ENCODE measurements at regions not wholly inside any gene's neighbourhood (a gene's known extent, or its start where the extent isn't known, plus 50 kb on each side); places are given as distances from the start of the nearest gene placed in this dataset.

GRCh38 chr6:130314271-130314670 lies 51.5 kb upstream of the TMEM200A start:
- H3K4me1 ChIP-seq (ENCODE audit: insufficient read depth, insufficient read length), result no peaks in the 10 kb centered on the region
- TF ChIP-seq YY1 (IDR thresholded peaks at IDR 0.05; ENCODE audit: insufficient read depth, insufficient read length) (no peak), ZNF274 (IDR thresholded peaks at IDR 0.05; ENCODE audit: low read depth, low read length) (no peak), SUZ12 (IDR thresholded peaks at IDR 0.05; ENCODE audit: extremely low read depth, insufficient read depth, insufficient read length) (no peak)
- no peaks in the 10 kb centered on the region for H3K9me3 ChIP-seq (ENCODE audit: insufficient read depth, low read length)
- H3K36me3 ChIP-seq (ENCODE audit: insufficient read depth, insufficient read length, low read length), result no peaks in the 10 kb centered on the region
- H3K27me3 ChIP-seq (ENCODE audit: insufficient read depth, insufficient read length), result no peaks in the 10 kb centered on the region
- no peak for DNase-seq (ENCODE audit: low read depth, low spot score)
- H3K9ac ChIP-seq (ENCODE audit: insufficient read length, low read depth), result no peak overlapping the region
- H3K4me3 ChIP-seq (ENCODE audit: insufficient read length, low read depth), result no peak overlapping the region

GRCh38 chr6:130313206-130313605 lies 52.6 kb upstream of the TMEM200A start:
- no peaks in the 10 kb centered on the region for H3K36me3 ChIP-seq (ENCODE audit: insufficient read depth, insufficient read length, low read length)
- no peaks in the 10 kb centered on the region for H3K4me1 ChIP-seq (ENCODE audit: insufficient read depth, insufficient read length)
- H3K9ac ChIP-seq (ENCODE audit: insufficient read length, low read depth), result no peak overlapping the region
- TF ChIP-seq YY1 (IDR thresholded peaks at IDR 0.05; ENCODE audit: insufficient read depth, insufficient read length) (no peak), ZNF274 (IDR thresholded peaks at IDR 0.05; ENCODE audit: low read depth, low read length) (no peak), SUZ12 (IDR thresholded peaks at IDR 0.05; ENCODE audit: extremely low read depth, insufficient read depth, insufficient read length) (no peak)
- no peaks in the 10 kb centered on the region for H3K27me3 ChIP-seq (ENCODE audit: insufficient read depth, insufficient read length)
- H3K9me3 ChIP-seq (ENCODE audit: insufficient read depth, low read length), result no peaks in the 10 kb centered on the region
- no peak for DNase-seq (ENCODE audit: low read depth, low spot score)
- H3K4me3 ChIP-seq (ENCODE audit: insufficient read length, low read depth), result no peak overlapping the region

GRCh38 chr6:130309028-130309427 lies 56.8 kb upstream of the TMEM200A start:
- H3K4me3 ChIP-seq (ENCODE audit: insufficient read length, low read depth), result no peak overlapping the region
- no peak overlapping the region for H3K9ac ChIP-seq (ENCODE audit: insufficient read length, low read depth)
- H3K27me3 ChIP-seq (ENCODE audit: insufficient read depth, insufficient read length), result no peaks in the 10 kb centered on the region
- TF ChIP-seq YY1 (IDR thresholded peaks at IDR 0.05; ENCODE audit: insufficient read depth, insufficient read length) (no peak), SUZ12 (IDR thresholded peaks at IDR 0.05; ENCODE audit: extremely low read depth, insufficient read depth, insufficient read length) (no peak), ZNF274 (IDR thresholded peaks at IDR 0.05; ENCODE audit: low read depth, low read length) (no peak)
- H3K36me3 ChIP-seq (ENCODE audit: insufficient read depth, insufficient read length, low read length), result no peaks in the 10 kb centered on the region
- H3K9me3 ChIP-seq (ENCODE audit: insufficient read depth, low read length), result no peaks in the 10 kb centered on the region
- DNase-seq (ENCODE audit: low read depth, low spot score), result no peak
- no peaks in the 10 kb centered on the region for H3K4me1 ChIP-seq (ENCODE audit: insufficient read depth, insufficient read length)

- no peak overlapping the region for H3K4me3 ChIP-seq (ENCODE audit: insufficient read length, low read depth)
- H3K9me3 ChIP-seq (ENCODE audit: insufficient read depth, low read length), result no peaks in the 10 kb centered on the region
- TF ChIP-seq YY1 (IDR thresholded peaks at IDR 0.05; ENCODE audit: insufficient read depth, insufficient read length), result no peak
- no peak for TF ChIP-seq SUZ12 (IDR thresholded peaks at IDR 0.05; ENCODE audit: extremely low read depth, insufficient read depth, insufficient read length)
- no peak for TF ChIP-seq ZNF274 (IDR thresholded peaks at IDR 0.05; ENCODE audit: low read depth, low read length)
- H3K4me1 ChIP-seq (ENCODE audit: insufficient read depth, insufficient read length), result no peaks in the 10 kb centered on the region
- H3K27me3 ChIP-seq (ENCODE audit: insufficient read depth, insufficient read length), result no peaks in the 10 kb centered on the region
- DNase-seq (ENCODE audit: low read depth, low spot score), result no peak
- H3K36me3 ChIP-seq (ENCODE audit: insufficient read depth, insufficient read length, low read length), result no peaks in the 10 kb centered on the region
- H3K9ac ChIP-seq (ENCODE audit: insufficient read length, low read depth), result no peak overlapping the region
Measured at GRCh38 chr6:130307752-130308361, 58.0 kb upstream of the TMEM200A start.

- no peak overlapping the region for H3K9ac ChIP-seq (ENCODE audit: insufficient read length, low read depth)
- TF ChIP-seq ZNF274 (IDR thresholded peaks at IDR 0.05; ENCODE audit: low read depth, low read length) (no peak), YY1 (IDR thresholded peaks at IDR 0.05; ENCODE audit: insufficient read depth, insufficient read length) (no peak), SUZ12 (IDR thresholded peaks at IDR 0.05; ENCODE audit: extremely low read depth, insufficient read depth, insufficient read length) (no peak)
- H3K27me3 ChIP-seq (ENCODE audit: insufficient read depth, insufficient read length), result no peaks in the 10 kb centered on the region
- H3K9me3 ChIP-seq (ENCODE audit: insufficient read depth, low read length), result no peaks in the 10 kb centered on the region
- no peak for DNase-seq (ENCODE audit: low read depth, low spot score)
- H3K4me3 ChIP-seq (ENCODE audit: insufficient read length, low read depth), result no peak overlapping the region
- H3K4me1 ChIP-seq (ENCODE audit: insufficient read depth, insufficient read length), result no peaks in the 10 kb centered on the region
- no peaks in the 10 kb centered on the region for H3K36me3 ChIP-seq (ENCODE audit: insufficient read depth, insufficient read length, low read length)
Measured at GRCh38 chr6:130306377-130306776, 59.4 kb upstream of the TMEM200A start.

GRCh38 chr6:130303431-130303830 lies 62.4 kb upstream of the TMEM200A start:
- no peak for TF ChIP-seq ZNF274 (IDR thresholded peaks at IDR 0.05; ENCODE audit: low read depth, low read length)
- no peak for TF ChIP-seq YY1 (IDR thresholded peaks at IDR 0.05; ENCODE audit: insufficient read depth, insufficient read length)
- TF ChIP-seq SUZ12 (IDR thresholded peaks at IDR 0.05; ENCODE audit: extremely low read depth, insufficient read depth, insufficient read length), result no peak

GRCh38 chr6:130298258-130298657 lies 67.6 kb upstream of the TMEM200A start:
- Histone ChIP-seq H3K9me3 (ENCODE audit: insufficient read depth, low read length) (no peaks in the 10 kb centered on the region), H3K9ac (ENCODE audit: insufficient read length, low read depth) (no peak overlapping the region), H3K36me3 (ENCODE audit: insufficient read depth, insufficient read length, low read length) (no peaks in the 10 kb centered on the region), H3K27me3 (ENCODE audit: insufficient read depth, insufficient read length) (no peaks in the 10 kb centered on the region), H3K4me1 (ENCODE audit: insufficient read depth, insufficient read length) (no peaks in the 10 kb centered on the region), H3K4me3 (ENCODE audit: insufficient read length, low read depth) (no peak overlapping the region)
- TF ChIP-seq ZNF274 (IDR thresholded peaks at IDR 0.05; ENCODE audit: low read depth, low read length) (no peak), YY1 (IDR thresholded peaks at IDR 0.05; ENCODE audit: insufficient read depth, insufficient read length) (no peak), SUZ12 (IDR thresholded peaks at IDR 0.05; ENCODE audit: extremely low read depth, insufficient read depth, insufficient read length) (no peak)
- DNase-seq (ENCODE audit: low read depth, low spot score), result no peak

More at GRCh38 chr6:130303431-130303830, 62.4 kb upstream of the TMEM200A start:
- Histone ChIP-seq H3K4me3 (ENCODE audit: insufficient read length, low read depth) (no peak overlapping the region), H3K9ac (ENCODE audit: insufficient read length, low read depth) (no peak overlapping the region), H3K9me3 (ENCODE audit: insufficient read depth, low read length) (no peaks in the 10 kb centered on the region), H3K4me1 (ENCODE audit: insufficient read depth, insufficient read length) (no peaks in the 10 kb centered on the region), H3K27me3 (ENCODE audit: insufficient read depth, insufficient read length) (no peaks in the 10 kb centered on the region), H3K36me3 (ENCODE audit: insufficient read depth, insufficient read length, low read length) (no peaks in the 10 kb centered on the region)
- no peak for DNase-seq (ENCODE audit: low read depth, low spot score)

Measured in NT2/D1 (cell line).